Activated T-cell treated with anti-CD3 and anti-CD28 coated beads, Interleukin-2, amount 50 U/mL, for 48 hours (primary cell): ENCODE measurements at regions not wholly inside any gene's neighbourhood (a gene's known extent, or its start where the extent isn't known, plus 50 kb on each side); places are given as distances from the start of the nearest gene placed in this dataset.
A peak's percentile ranks its signal among the peaks of the same experiment; 100 is the strongest.

Source experiments
- DNase-seq, 2 experiments: peaks; one replicate each; pipeline ENCODE4 v3.0.0-alpha.2; 2020

DNA sequence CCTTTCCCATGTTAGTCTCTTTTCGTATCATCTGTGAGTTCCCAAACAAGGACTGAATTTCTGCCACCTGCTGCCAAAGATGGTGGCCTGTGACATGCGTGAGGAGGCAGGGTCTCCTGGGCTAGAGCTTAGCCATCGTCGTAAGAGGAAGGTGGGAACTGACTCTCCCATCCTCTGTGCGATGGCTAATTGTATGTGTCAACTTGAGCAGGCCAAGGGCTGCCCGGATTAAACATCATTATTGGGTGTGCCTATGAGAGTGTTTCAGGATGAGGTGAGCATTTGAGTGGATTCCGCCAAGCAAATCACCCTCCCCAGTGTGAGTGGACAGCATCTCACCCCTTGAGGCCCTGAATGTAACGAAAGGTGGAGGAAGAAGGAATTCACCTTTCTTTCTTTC, 220.7 kb upstream of the DIO3 start:
- no peak for DNase-seq

DNA sequence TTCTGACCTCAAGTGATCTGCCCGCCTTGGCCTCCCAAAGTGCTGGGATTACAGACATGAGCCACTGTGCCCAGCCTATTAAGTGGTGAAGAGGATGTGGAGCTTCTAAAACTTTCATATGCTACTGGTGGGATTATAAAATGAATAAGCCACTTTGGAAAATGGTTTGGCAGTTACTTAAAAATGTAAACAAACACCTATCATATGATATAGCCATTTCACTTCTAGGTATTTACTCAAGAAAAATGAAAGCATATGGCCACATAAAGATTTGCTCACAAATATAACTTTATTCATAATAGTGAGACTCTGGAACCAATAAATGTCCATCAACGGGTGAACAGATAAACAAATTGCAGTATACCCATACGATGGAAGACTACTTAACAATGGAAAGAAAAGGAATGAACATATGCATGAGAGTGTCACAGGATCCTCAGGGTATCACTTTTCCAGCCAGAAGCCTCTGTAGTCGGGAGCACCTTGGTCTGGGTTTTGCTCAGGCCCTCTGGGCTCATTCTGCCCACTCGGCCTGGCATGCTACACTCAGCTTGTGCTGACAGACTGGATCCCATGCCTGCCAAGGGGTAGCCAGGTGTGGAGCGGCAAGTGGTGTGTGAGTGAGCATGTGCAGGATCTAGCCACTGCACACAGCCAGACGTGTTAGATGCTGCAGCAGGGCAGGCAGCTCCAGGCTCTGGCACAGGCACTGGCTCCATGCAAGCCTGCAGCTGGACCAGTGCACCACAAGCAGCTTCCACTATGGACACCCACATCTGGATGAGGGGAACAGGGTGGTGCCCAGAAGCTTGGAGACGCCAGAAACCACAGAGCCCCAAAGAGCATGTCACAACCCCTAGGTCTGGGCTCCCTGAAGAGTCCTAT, 213.2 kb upstream of the DIO3 start:
- no peak for DNase-seq

DNA sequence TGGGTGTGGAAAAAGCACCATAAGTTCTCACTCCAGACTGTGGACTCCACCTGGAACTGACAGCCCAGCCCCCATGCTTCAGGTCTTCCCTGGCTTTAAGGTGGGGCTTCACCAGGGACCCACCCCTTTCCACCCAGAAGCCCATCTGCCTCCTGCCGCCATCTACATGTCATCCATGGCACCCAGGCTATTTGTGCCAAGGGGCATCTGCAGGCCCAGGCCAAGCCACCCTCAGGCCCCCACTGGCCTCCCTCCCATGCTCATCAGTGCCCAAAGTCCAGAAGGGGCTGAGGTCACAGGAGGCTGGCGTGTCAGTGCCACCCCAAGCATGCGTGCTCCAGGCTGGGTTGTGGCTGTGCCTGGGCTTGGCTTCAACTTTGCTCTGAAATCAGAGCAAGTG, 212.2 kb upstream of the DIO3 start:
- no peak for DNase-seq

- DNase-seq: no peak
These were observed 211.3 kb upstream of the DIO3 start for GRCh38 chr14:101350021-101350420.

DNA sequence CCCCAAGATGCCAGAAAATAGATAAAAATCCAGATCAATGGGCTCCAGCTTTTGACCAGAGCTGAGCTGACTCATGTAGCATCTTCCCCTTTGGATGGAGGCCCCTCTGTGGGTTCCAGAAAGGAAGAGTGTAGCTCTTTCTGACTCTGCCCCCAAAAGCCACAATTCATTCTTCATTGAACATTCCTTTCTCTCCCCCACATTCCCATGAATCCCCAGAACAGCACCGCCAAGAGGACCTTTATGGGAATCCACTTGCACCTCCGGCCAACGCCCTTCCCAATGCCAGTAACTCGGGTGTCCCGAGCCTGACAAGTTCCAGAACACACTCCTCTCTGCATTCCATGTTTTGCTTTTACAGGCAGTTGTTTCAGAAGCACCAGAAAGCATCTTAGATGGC, 210.6 kb upstream of the DIO3 start:
- DNase-seq: no peak

DNA sequence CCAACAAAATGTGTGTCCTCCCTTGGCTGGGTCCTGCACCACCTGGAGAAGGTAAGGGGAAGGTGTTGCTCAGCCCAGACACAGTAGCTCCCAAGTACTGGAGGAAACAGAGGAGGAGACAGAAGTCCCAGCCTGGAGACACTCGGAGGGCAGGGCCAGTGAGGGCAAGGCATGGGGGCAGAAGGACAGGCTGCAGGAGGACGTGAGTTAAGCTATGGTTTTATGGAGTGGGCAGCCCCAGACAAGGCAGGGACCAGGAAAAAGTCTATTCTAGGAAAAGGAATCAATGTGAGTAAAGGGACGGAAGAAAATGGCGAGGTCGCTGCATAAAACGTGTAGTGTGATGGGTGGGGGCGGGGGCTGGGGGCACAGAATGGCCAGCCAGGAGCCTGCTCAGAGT, 210.1 kb upstream of the DIO3 start:
- DNase-seq: peak in 1 of 2 experiments; percentile 3

- peak in 1 of 2 experiments; percentile 0 for DNase-seq
These were observed 209.5 kb upstream of the DIO3 start for GRCh38 chr14:101351769-101352168.

DNA sequence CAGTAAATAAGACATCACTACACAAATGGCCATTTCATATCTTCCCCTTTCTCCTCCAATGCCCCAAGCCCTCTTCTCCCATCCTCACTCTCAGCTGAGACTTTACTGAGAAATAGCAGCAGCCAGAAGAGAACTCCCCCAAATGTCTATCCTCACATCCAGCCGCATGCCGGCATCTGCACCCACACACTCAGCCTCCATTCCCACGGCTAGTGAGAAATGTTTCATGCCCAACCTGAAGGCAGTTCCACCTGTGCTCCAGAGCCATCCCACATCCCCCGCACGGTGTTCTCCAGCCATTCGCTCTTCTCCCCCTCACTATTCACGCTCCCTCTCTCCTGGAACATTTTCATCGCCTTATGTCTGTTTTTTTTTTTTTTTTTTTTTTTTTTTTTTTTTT, 208.7 kb upstream of the DIO3 start:
- DNase-seq: peak in 1 of 2 experiments; percentile 6

GRCh38 chr14:101353422-101353821, 207.9 kb upstream of the DIO3 start:
- no peak for DNase-seq

- no peak for DNase-seq
These were observed 206.6 kb upstream of the DIO3 start for GRCh38 chr14:101354726-101355125.

DNA sequence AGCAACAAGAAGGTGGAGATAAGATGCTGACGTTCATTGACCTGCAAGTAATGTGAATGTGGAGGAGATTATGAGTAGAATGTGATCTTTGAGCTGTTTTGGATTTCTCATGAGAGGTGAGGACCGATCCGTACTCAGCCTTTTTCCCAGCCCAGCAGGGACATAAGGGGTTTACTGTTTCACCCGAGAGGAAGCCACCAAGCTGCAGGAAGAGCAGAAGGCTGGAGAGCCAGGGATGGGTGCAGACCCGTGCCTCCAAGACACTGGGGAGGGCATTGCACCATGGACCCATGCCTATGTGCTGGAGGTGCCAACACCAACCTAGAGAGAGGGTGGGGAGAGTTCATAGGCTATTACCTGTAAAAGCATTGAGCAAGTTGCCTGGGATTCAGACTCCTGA, 206.0 kb upstream of the DIO3 start:
- no peak for DNase-seq

- DNase-seq: peak in 1 of 2 experiments; percentile 0
These were observed 204.3 kb upstream of the DIO3 start for GRCh38 chr14:101357038-101357437.

DNA sequence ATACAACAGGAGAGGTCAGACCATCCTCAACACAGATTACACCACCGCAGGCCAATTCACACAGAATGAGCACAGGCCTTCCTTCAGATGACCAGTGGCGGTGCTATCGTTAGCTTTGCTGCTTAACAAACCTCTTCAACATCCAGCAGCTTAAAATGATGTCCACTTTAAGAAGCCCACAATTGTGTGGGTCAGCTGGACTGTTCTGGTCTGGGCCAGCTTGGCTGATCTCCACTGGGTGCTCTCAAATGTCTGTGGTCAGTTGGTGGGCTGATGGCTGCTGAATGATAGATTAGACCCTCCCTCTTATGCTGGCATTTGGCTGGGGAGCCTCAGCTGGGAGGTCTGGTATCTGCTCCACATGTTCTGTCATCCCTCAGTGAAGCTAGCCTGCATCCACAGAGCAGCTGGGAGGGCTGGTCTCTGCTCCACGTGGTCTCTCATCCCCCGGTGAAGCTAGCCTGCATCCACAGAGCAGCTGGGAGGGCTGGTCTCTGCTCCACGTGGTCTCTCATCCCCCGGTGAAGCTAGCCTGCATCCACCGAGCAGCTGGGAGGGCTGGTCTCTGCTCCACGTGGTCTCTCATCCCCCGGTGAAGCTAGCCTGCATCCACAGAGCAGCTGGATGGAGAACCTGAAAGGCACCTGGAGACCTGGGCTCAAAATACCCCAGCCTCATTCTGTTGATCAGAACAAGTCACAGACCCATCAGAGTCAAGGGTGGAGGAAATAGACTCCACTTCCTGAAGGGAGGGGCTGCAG, 203.6 kb upstream of the DIO3 start:
- DNase-seq: peak in 1 of 2 experiments; percentile 1

GRCh38 chr14:101358320-101359125, 202.8 kb upstream of the DIO3 start:
- DNase-seq: peak in 1 of 2 experiments; percentile 10

GRCh38 chr14:101359221-101360053, 201.9 kb upstream of the DIO3 start:
- no peak for DNase-seq

GRCh38 chr14:101360054-101360911, 201.0 kb upstream of the DIO3 start:
- no peak for DNase-seq

DNA sequence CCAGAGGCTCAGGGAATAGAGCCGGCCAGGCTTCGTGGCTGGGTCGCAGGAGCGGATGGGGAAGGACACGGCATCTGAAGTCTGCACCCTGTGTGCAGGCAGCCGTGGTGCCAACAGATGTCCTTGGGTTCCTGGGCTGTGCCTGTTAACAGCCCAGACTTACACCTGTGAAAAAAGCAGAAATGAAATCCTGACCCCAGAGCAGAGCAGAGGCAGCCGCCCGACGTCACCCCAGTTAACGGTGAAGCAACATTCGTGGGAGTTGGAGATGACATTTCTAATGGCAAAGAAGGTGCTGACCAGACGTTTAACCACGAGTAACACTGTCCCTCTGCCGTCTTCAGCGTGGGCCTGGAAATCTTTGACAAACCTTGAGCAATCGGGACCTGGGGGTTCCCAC, 200.3 kb upstream of the DIO3 start:
- no peak for DNase-seq

DNA sequence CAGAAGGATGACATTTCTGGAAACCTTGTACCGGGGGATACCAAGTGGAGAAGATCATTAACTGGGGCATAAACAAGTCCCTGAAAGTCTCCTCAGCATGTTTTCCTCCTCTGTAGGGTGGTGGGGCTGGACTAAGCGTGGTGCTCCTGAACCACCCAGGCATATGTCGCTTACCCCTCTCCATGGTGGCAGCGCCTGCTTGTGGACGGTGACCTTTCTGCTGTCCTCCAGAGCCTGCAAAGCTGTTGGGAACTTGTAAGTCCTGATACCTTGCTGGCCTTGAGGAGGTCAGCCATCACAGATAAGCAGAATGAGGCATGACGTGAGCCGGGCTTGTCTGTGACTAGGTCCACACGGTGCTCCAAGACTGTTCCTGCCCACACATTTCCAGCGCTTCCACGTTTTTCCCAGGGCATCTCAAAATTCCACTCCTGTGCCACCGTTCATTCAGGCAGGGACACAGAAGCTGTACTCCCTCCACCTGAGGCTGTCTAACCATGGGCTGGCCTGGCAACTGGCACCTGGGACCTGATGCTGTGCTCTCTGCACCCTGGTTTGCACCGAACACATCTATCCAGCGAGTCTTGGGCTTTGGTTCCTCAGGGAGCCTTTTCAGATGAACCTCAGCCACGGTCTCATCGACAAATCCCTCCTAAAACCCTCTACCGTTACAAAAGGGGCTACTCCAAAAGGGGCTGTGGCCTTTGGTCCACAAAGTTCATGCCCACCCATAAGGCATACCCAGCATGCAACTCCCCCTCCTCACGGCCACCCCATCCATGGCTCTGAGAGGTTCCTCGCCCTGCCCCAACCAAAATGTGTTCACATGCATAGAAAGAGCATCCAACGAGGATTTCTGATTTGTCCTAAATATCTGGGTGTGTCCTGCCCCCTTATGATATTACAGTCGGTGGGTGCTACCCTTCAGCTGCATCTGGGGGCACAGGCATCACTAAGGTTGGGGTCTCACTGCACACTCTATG, 199.6 kb upstream of the DIO3 start:
- no peak for DNase-seq

DNA sequence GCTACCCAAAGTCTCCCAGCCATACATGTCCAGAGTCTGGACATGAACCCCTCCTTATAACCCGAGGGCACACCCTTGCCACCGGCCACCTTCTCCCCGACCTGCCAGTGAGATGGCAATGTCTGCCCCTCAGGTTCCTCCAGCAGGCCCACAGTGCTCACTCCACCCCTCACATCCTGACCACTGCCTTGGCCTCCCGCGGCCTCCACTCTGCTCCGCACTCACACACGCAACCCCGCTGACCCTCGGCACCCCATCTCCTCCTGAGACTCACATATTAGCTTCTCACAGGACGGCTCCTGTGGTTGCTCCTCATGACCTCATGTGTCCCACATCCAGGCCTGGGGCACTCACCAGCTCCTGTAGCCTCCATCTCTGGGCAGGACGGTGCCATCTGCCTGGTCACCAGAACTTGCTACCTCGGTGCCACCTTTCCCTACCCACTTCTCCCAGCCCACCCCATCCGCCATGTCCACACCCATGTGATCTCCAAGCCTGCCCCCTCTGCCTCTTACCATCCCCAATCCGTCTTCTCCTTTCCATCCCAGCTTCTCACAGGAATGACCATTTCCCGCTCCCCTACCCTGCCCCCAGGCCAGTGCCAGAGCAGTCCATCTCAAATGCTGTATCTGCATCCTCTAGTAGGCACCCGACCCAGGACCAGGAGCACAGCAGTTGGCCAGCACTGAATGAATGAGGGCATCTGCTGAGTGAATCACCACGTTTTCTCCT, 198.6 kb upstream of the DIO3 start:
- no peak for DNase-seq

DNA sequence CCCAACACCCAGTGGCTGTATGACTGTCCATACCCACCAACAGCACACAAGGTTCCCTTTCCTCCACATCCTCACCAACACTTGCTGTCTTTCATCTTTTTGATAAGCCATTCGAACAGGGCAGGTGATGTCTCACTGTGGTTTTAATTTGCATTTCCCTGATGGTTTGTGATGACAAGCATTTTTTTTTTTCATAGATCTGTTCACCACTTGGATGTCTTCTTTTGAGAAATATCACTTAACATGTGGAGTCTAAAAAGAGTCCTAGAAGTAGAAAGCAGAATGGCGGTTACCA, 198.1 kb upstream of the DIO3 start:
- DNase-seq: no peak
